ENCODE measurements at regions not wholly inside any gene's neighbourhood (a gene's known extent, or its start where the extent isn't known, plus 50 kb on each side); places are given as distances from the start of the nearest gene placed in this dataset.

- TF ChIP-seq CTCF (IDR thresholded peaks at IDR 0.05) (no peak), POLR2A (IDR thresholded peaks at IDR 0.05) (no peak), EP300 (IDR thresholded peaks at IDR 0.05) (no peak)
Observed at GRCh38 chr3:177528306-177529070, 331.2 kb upstream of the TBL1XR1 start.

All from ovary (tissue), 3 donors.